AG04449 (cell line): ENCODE measurements at regions not wholly inside any gene's neighbourhood (a gene's known extent, or its start where the extent isn't known, plus 50 kb on each side); places are given as distances from the start of the nearest gene placed in this dataset.

ENCODE experiments used
- CTCF ChIA-PET: fragments of 350-600 bp; formaldehyde crosslinking; extraction: SDS; loops from one replicate; lab custom pipeline; 2021; ENCODE audit warnings: antibody characterized with exemption; lab: Yijun Ruan, JAX
- POLR2A ChIA-PET: fragments of 400-600, 350-600 bp; formaldehyde crosslinking; extraction: SDS; loops from one replicate; lab custom pipeline; 2020; ENCODE audit warnings: antibody characterized with exemption, inconsistent platforms; lab: Yijun Ruan, JAX
- DNase-seq: peaks from one replicate; pipeline ENCODE4 v3.0.0-alpha.2; 2010; ENCODE audit warnings: low read depth, low spot score
- H3K4me3 ChIP-seq: 2 replicates; pipeline ENCODE4 v1.5.1; 2011; ENCODE audit warnings: low read depth, mild to moderate bottlenecking, control low read depth, low read length
- TF ChIP-seq, protein P1 (sequence below): IDR thresholded peaks from one replicate; pipeline ENCODE4 v1.5.1; 2011; ENCODE audit warnings: mild to moderate bottlenecking, moderate library complexity, low read length, control low read depth, inconsistent platforms; ENCODE audit not compliant: insufficient read depth; ENCODE audit errors: missing control alignments

DNA sequence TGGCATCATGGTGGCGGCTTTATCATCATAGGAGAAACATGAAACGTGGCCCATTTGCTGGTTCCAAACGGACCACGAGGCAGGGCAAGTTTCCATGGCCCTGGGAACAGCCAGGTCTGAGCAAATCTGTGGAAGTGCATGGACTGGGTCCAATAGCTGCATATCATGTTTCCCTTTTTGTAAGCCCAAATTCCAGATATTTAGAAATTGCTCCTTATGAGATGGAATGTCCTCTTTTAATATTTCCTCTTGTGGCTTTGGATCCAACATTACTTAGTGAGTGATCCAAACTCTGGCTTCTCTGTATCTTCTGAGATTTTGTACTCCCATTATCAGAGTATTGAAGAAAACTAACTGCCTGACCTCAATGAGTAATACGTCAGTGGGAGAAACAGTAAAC lies 79.8 kb upstream of the FBXL7 start:
- POLR2A ChIA-PET, result no interaction called here
- no peak for DNase-seq
- CTCF ChIA-PET, result no interaction called here
- H3K4me3 ChIP-seq, result no peak overlapping the region
- TF ChIP-seq, protein P1, sequence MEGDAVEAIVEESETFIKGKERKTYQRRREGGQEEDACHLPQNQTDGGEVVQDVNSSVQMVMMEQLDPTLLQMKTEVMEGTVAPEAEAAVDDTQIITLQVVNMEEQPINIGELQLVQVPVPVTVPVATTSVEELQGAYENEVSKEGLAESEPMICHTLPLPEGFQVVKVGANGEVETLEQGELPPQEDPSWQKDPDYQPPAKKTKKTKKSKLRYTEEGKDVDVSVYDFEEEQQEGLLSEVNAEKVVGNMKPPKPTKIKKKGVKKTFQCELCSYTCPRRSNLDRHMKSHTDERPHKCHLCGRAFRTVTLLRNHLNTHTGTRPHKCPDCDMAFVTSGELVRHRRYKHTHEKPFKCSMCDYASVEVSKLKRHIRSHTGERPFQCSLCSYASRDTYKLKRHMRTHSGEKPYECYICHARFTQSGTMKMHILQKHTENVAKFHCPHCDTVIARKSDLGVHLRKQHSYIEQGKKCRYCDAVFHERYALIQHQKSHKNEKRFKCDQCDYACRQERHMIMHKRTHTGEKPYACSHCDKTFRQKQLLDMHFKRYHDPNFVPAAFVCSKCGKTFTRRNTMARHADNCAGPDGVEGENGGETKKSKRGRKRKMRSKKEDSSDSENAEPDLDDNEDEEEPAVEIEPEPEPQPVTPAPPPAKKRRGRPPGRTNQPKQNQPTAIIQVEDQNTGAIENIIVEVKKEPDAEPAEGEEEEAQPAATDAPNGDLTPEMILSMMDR, result no peak

GRCh38 chr5:15417156-15417555 lies 82.8 kb upstream of the FBXL7 start:
- TF ChIP-seq, protein P1, result no peak

DNA sequence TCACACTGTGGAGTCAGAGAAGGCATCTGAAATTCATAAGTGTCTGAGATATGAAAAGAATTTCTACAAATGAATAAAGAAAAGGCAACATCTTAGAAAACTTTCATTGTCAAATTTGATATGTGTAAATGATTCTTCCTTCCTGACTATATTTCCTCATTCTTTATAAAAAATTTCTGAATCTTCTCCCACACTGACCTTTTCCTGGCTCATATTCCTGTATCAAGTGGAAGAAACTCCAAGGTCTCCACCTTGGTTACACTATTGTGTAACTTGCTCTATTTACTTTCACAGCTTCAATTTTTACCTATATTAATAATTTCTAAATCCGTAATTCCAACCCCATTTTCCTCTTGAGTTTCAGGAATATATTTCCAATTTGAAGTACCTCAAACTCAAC lies 93.5 kb upstream of the FBXL7 start:
- CTCF ChIA-PET, result no interaction called here
- TF ChIP-seq, protein P1, result no peak
- H3K4me3 ChIP-seq, result no peak overlapping the region
- POLR2A ChIA-PET, result no interaction called here
- DNase-seq, result no peak

More at GRCh38 chr5:15417156-15417555, 82.8 kb upstream of the FBXL7 start:
- ChIA-PET POLR2A (no interaction called here), CTCF (no interaction called here)
- H3K4me3 ChIP-seq, result no peak overlapping the region
- DNase-seq, result no peak

DNA sequence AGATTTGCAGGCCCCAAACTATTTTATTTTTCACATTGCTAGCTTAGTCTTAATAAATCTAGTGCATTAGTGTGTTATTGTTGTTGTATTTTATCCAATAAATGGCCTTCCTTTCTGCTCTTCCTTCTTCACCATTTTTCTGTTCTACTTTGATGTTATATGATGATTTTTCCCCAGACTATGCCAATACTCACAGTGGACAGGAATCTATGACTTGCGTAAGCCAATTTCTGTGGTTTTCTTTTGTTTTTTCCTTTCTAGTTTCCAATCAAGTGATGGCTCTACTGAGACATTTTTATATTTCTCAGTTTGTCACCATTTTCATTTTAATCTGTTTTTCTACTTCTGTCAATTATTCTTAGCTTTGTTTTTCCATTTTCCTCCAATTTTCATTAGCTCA lies 106.8 kb upstream of the FBXL7 start:
- TF ChIP-seq, protein P1, result no peak
- POLR2A ChIA-PET, result no interaction called here
- CTCF ChIA-PET, result interaction anchor here (0.6 to 1.6 kb wide), 4 partner anchors 16 to 606 kb away, joined by 3 to 4 read pairs (median 4); no protein-coding TSS in a partner anchor
- no peak for DNase-seq
- H3K4me3 ChIP-seq, result no peak overlapping the region

DNA sequence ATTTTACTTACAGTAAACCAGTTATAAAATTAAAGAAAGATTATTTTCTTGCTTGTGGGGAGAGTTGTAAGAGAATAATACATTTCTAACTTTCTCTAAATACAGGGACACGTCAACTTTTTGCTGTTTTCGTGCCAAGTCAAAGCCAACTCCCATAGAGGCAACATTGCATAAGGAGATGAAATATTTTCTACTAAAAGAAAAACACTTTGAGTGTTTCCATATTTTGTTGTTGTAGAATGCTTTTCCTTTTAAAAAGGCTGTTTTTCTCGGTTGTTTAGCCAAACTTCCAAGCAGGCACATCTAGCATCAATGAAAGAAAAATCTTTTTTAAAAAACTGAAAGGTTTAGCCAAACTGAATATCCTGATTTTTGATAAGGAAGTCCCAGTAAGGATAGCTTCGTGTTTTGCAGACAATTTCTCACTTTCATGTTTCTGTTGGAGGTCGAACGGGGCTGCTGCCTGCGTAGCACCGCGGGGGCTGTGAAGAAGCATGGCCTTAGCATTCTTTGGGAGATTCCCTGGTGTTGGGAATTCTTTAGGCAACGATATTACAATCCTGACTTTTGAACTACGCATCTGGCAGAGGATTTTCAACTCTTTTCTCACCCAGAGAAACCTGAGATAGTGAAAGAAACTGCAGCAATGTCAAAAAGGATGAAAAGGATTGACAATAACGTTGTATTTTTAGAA lies 108.1 kb upstream of the FBXL7 start:
- TF ChIP-seq, protein P1, result no peak
- POLR2A ChIA-PET, result no interaction called here
- CTCF ChIA-PET, result interaction anchor here (1.6 kb wide), 1 partner anchor 608 kb away, joined by 4 read pairs; no protein-coding TSS in a partner anchor
- H3K4me3 ChIP-seq, result no peak overlapping the region
- no peak for DNase-seq

DNA sequence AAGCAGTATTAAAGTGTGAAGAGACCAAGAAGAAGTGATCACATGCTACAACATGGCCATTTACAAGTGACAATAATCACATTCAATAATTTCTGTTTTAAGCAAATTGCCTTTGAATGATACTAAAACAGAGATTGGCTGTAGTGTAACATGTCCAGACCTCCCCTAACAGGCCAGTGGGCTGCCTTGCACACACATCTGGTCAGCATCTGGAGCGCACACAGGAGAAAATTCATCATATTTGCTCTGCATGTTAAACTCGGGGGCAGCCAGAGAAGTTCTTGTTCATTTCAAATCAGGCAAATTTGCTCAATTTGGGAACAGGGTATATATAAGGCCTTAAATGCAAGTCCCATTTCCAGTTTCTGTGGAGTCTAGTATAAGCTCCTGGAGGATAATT lies 111.1 kb upstream of the FBXL7 start:
- CTCF ChIA-PET, result no interaction called here
- TF ChIP-seq, protein P1, result no peak
- DNase-seq, result no peak
- POLR2A ChIA-PET, result no interaction called here
- no peak overlapping the region for H3K4me3 ChIP-seq
